Testis (tissue), 2 donors: ENCODE measurements at regions not wholly inside any gene's neighbourhood (a gene's known extent, or its start where the extent isn't known, plus 50 kb on each side); places are given as distances from the start of the nearest gene placed in this dataset.

ENCODE experiments used
- POLR2A ChIP-seq: fragments of 450-650 bp; IDR thresholded peaks from one replicate; pipeline ENCODE4 v1.6.1; 2017; ENCODE audit warnings: antibody characterized with exemption, mild to moderate bottlenecking, moderate library complexity
- TF ChIP-seq, protein P1 (sequence below), 3 experiments: fragments of 450-650 bp in 2 of 3; fragments of 200-600 bp in 1 of 3; sonication (generic) in 1 of 3; IDR thresholded peaks; one replicate each; pipeline ENCODE4 v1.5.1; 2016 to 2019; ENCODE audit warnings: antibody characterized with exemption in 3 of 3, mild to moderate bottlenecking in 2 of 3, moderate library complexity in 1 of 3

DNA sequence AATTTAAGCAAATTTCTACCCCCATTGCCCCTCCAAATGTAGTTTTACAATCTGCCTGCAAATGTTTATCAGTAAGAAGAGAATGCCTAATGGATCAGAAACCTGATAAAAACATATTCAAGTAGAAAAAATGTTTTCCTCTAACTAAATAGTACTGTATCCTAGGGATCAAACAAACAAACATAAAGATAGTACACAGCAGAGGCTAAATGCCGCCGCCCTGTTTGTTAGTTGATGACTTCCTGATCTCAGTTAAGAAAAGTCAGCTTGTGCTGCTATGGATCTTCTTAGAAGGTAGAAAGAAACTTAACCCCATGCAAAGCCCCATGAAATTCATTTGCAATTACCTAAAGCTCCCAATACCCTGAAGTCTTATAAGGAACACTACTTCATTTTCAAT is 387.3 kb upstream of the THBS1 start:
- TF ChIP-seq, protein P1, sequence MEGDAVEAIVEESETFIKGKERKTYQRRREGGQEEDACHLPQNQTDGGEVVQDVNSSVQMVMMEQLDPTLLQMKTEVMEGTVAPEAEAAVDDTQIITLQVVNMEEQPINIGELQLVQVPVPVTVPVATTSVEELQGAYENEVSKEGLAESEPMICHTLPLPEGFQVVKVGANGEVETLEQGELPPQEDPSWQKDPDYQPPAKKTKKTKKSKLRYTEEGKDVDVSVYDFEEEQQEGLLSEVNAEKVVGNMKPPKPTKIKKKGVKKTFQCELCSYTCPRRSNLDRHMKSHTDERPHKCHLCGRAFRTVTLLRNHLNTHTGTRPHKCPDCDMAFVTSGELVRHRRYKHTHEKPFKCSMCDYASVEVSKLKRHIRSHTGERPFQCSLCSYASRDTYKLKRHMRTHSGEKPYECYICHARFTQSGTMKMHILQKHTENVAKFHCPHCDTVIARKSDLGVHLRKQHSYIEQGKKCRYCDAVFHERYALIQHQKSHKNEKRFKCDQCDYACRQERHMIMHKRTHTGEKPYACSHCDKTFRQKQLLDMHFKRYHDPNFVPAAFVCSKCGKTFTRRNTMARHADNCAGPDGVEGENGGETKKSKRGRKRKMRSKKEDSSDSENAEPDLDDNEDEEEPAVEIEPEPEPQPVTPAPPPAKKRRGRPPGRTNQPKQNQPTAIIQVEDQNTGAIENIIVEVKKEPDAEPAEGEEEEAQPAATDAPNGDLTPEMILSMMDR (IDR thresholded peaks at IDR 0.05) = no peak
- no peak for TF ChIP-seq POLR2A
